HG03354 (cell line): ENCODE measurements at regions not wholly inside any gene's neighbourhood (a gene's known extent, or its start where the extent isn't known, plus 50 kb on each side); places are given as distances from the start of the nearest gene placed in this dataset.
A peak's percentile ranks its signal among the peaks of the same experiment; 100 is the strongest.

ENCODE experiments used
- ATAC-seq: cut with Tn5 transposase; IDR thresholded peaks from one replicate; pipeline ENCODE4 v1.9.1; 2021; ENCODE audit warnings: mild to moderate bottlenecking; ENCODE audit not compliant: unreplicated experiment, poor library complexity, severe bottlenecking

DNA sequence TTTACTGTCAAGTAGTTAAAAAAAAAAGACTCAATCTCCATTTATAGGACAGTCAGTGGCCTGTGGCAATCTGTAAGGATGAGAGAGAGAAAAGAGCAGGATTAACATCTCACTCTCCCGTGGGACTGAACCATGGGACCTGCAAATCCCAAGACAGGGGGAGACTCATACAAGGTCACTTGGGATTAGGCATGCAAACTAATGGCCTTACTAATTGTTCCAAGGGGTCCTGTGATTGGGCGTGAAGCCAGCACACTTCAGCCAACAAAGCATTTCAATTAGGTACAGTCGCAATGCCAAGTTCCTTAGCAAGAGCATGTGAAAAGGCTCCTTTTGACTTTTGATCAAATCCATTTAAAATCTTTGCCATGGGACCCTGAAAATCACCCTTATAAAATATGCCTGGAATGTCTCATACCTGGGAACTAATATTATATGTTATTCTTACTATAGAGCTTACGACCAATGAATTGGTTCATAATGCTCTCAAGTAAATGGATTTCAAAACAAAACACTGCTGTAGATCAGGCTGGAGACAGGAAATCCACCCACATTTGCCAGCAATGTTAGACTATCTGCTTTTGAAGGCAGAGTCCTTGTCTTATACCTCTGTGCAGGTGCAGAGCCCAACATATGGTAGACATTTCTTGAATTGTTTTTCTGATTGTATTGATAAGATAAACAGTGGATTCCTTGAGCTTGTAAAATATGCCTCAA is 412.5 kb downstream of the GJA1 start:
- ATAC-seq: no peak

DNA sequence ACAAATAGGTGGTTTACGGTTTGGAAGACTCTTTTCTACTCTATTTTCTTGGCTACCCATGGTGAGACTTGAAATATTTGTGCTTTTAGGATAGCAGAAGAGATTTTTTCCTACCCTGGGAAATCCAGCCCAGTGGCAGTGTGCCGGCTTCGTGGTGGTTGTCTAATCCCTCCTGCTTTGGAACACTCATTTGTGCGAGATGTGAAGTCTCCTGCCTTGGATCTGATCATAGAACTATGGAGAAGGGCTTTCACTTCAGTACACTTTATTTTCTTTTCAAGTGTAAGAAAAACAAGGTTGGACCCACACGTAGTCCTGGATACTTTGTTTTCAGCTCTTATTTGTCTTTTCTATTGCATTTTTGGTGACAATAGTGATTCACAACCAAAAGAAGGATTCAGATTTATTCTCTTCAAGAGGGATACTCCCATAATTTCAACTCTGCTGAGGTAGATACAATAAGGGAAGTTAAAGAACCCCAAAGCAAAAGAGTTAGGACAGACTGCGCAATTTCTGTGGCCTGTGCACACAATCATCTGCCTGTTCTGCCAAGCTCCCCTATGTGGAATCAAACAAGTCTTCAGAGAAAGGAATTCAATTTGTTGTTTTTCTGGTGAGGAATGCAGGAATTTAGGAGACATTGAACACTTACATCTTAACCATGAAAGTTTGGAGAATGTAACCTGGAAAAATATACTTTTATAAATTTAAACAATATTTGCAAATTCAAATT is 413.2 kb downstream of the GJA1 start:
- ATAC-seq: no peak

- peak; percentile 94 for ATAC-seq
Measured at GRCh38 chr6:121849477-121849876, 414.0 kb downstream of the GJA1 start.

GRCh38 chr6:121851056-121851455 is 415.6 kb downstream of the GJA1 start:
- no peak for ATAC-seq

- no peak for ATAC-seq
Measured at GRCh38 chr6:121853686-121854085, 418.2 kb downstream of the GJA1 start.

- ATAC-seq: no peak
Measured at GRCh38 chr6:121855521-121855920, 420.1 kb downstream of the GJA1 start.

- ATAC-seq: no peak
Measured at GRCh38 chr6:121856296-121856695, 420.9 kb downstream of the GJA1 start.

DNA sequence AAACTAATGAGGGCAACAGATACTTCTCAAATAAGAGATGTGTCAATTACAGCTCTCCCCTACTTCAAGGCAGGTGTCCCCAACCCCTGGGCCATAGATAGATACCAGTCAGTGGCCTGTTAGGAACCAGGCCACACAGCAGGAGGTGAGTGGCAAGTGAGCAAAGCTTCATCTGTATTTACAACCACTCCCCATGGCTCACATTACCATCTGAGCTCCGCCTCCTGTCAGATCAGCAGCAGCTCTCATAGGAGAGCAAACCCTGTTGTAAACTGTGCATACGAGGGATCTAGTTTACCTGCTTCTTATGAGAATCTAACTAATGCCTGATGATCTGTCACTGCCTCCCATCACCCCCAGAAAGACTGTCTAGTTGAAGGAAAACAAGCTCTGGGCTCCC is 422.1 kb downstream of the GJA1 start:
- ATAC-seq: no peak

DNA sequence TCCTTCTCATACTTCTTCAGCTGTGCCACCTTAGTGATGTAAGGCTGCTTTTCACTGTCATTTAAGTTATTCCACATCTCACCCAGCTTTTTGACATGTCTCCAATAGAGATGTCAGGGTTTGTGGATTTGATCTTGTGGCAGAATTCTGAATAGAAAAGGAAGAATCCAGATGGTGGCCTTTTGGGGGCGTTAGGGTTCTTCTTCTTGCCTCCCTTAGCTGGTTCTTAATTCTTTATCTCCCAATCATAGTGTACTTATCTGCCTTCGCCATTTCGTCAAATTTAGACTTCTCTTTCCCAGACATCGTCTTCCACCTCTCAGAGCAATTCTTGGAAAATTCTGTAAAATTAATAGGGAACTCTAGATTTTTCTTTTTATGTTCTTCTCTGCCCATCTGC is 422.9 kb downstream of the GJA1 start:
- no peak for ATAC-seq

DNA sequence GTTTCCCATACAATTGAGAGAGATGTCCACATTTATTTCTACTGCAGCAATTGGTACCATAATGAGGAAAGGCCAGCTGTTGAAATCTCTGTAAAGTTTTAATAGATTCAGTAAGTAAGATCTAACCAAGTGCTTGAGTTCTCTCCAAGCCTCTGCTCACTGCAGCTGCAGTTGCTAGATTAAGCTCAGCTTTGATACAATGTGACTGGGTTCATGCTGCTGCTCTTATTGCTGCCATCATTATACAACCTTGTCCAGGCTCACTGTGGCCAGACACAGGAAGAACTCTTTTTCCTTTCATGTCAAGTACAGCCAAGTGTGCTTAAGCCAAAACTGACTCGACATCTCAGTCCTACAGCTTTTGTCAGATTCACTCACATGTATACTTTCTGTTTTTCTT is 423.5 kb downstream of the GJA1 start:
- ATAC-seq: no peak

DNA sequence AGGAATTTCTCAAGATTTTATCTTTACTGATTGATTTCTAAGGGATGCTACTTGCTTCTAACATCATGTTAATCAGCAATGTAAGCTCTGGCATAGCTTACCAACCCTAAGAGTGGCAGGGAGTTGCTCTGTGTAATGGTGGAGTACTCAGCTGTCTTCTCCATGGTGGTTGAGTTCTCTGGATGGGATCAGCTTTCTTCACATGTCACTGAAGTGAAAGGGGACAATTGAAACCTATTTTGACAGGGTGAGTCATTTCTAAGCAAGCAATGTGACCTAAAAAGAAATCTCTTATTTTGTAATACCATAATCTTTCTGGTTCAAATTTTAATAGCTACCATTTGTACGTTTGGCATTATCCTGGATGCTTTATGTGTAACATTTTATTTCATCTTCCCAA is 430.4 kb downstream of the GJA1 start:
- ATAC-seq: no peak

GRCh38 chr6:121867095-121867494 is 431.6 kb downstream of the GJA1 start:
- ATAC-seq: no peak

GRCh38 chr6:121868206-121868605 is 432.8 kb downstream of the GJA1 start:
- no peak for ATAC-seq

- no peak for ATAC-seq
Measured at GRCh38 chr6:121873595-121873994, 438.1 kb downstream of the GJA1 start.

- no peak for ATAC-seq
Measured at GRCh38 chr6:121876721-121877120, 441.3 kb downstream of the GJA1 start.

- no peak for ATAC-seq
Measured at GRCh38 chr6:121879149-121879548, 443.7 kb downstream of the GJA1 start.

GRCh38 chr6:121880831-121881230 is 445.4 kb downstream of the GJA1 start:
- no peak for ATAC-seq

DNA sequence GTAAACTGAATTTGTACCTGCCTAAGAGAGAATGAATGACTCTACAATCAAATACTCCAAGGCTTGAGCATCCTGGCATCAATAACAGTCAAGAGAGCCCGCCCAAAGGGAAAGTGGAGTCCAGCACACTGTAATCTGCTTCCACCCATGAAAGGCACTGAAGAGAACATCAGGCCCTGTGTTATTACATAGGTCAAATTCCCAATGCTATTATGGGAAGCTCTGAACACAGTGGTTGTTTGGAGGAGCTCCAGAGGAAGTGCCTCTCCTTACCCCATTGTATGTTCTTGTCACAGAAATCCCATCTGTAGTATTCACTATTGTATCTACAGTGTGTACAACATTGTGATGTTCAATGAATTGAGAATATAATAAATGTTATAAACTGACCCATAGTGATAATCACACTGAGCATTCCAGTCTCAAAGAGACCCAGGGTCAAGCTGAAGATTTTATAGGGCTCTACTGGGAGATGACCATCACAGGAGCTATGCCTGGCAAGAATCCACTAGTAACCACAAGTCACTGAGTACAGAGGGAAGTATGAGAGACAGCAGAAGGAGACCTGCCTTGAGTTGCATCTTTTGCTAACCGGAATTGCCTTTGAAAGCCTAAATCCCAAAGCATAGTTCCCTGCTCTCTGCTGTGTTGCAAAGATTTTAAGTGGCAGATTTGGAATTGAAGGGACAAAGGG is 446.7 kb downstream of the GJA1 start:
- ATAC-seq: no peak

DNA sequence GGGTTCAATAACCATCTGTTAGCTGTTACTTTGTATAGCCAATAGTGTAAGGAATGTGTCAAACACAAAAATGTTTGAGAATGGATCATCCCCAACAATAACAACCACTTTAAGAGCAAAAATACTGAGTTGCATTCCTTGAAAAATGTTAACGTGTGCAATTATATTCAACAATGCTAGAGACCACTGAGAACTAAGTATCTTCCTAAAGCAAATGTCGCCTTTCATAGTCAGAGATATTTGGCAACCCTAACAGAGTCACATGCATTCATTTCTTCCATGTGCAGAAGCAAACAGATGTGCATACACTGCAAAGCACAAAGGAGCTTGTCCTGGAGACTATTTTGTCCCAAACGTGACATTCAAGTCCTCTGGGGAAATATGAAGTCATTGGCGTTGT is 448.6 kb downstream of the GJA1 start:
- ATAC-seq: no peak

DNA sequence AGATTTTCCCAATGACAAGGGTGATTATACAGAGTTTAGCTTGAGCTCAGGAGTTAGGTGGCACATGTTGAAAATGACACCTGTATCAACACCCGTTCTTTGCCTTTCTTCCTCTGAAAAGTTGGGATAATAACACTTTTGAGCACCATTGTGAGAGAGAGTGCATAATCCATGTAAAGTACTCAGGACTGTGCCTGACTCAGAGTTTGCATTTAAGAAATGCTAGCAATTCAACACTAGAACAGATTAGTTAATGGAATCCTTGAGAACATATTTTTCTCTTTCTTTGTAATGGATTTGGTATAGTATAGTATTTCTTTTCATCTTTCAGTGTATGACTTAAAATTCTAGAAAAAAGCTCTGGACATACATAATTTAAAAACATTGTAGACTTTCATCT is 449.2 kb downstream of the GJA1 start:
- ATAC-seq: no peak
